Fibroblast of lung (primary cell): ENCODE measurements at regions not wholly inside any gene's neighbourhood (a gene's known extent, or its start where the extent isn't known, plus 50 kb on each side); places are given as distances from the start of the nearest gene placed in this dataset.

ENCODE experiments used
- EZH2 ChIP-seq: IDR thresholded peaks from 2 replicates; pipeline ENCODE4 v1.5.1; 2012; ENCODE audit warnings: low read length, control low read depth, mild to moderate bottlenecking; ENCODE audit errors: missing control alignments
- TF ChIP-seq, protein P1 (sequence below), 2 donors: IDR thresholded peaks in 1 of 2; conservative IDR thresholded peaks in 1 of 2; 1 replicate in 1 of 2; 2 replicates in 1 of 2; pipeline ENCODE4 v1.5.1; 2011 to 2012; ENCODE audit warnings: low read length in 2 of 2, control low read depth in 1 of 2, inconsistent platforms in 1 of 2, low read depth in 1 of 2, mild to moderate bottlenecking in 1 of 2

DNA sequence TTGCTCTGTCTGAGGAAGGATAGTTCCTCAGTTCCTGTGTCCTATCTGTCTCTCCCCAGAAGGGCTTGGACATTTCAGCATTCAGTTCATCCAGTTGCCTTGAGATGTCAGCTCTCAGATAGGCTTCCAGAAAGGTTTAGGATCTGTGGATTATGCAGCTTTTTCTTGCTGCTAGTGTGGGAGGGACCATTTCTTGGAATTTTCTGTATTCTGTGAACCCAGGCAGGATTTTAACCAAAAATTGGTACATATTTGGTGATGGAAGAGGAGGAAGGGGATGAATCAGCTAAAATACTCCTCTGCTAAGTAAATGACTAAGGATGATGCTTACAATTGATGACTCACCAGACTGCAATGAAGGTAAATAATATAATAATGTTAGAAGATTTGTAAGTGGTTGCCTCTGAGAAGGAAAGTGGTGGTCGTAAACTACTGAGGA, 58.6 kb upstream of the DOCK10 start:
- TF ChIP-seq, protein P1, sequence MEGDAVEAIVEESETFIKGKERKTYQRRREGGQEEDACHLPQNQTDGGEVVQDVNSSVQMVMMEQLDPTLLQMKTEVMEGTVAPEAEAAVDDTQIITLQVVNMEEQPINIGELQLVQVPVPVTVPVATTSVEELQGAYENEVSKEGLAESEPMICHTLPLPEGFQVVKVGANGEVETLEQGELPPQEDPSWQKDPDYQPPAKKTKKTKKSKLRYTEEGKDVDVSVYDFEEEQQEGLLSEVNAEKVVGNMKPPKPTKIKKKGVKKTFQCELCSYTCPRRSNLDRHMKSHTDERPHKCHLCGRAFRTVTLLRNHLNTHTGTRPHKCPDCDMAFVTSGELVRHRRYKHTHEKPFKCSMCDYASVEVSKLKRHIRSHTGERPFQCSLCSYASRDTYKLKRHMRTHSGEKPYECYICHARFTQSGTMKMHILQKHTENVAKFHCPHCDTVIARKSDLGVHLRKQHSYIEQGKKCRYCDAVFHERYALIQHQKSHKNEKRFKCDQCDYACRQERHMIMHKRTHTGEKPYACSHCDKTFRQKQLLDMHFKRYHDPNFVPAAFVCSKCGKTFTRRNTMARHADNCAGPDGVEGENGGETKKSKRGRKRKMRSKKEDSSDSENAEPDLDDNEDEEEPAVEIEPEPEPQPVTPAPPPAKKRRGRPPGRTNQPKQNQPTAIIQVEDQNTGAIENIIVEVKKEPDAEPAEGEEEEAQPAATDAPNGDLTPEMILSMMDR (conservative IDR thresholded peaks at IDR 0.05 in 1 of 2, IDR thresholded peaks at IDR 0.05 in 1 of 2; ENCODE audit: low read depth in 1 of 2, low read length in 2 of 2) = no peak
- no peak for TF ChIP-seq EZH2
